CD4-positive, alpha-beta memory T cell (primary cell): ENCODE measurements at regions not wholly inside any gene's neighbourhood (a gene's known extent, or its start where the extent isn't known, plus 50 kb on each side); places are given as distances from the start of the nearest gene placed in this dataset.

Source experiments
- CTCF ChIA-PET: fragments of 350-600 bp; sonication (Branson Sonifier 250); formaldehyde crosslinking; loops from one replicate; lab custom pipeline; 2021; ENCODE audit warnings: inconsistent platforms; ENCODE audit not compliant: partially characterized antibody; lab: Charles Lee
- POLR2A ChIA-PET: fragments of 350-600 bp; sonication (Branson Sonifier 250); formaldehyde crosslinking; loops from one replicate; lab custom pipeline; 2021; ENCODE audit not compliant: partially characterized antibody; lab: Charles Lee
- DNase-seq, 5 donors: peaks; one replicate each; pipeline versions ENCODE4 v3.0.0 to v3.0.0-alpha.2; 2020 to 2022; ENCODE audit warnings: mixed read lengths in 1 of 5
- H3K27ac ChIP-seq: one replicate; pipeline ENCODE4 v1.7.0; 2013; ENCODE audit warnings: low read depth, low read length
- H3K27me3 ChIP-seq: 2 replicates; pipeline ENCODE4 v1.7.0; 2013; ENCODE audit warnings: mild to moderate bottlenecking, low read length, moderate library complexity; ENCODE audit not compliant: insufficient read depth
- H3K36me3 ChIP-seq: 2 replicates; pipeline ENCODE4 v1.7.0; 2013; ENCODE audit warnings: mild to moderate bottlenecking, low read length, moderate library complexity; ENCODE audit not compliant: insufficient read depth
- H3K4me1 ChIP-seq: 2 replicates; pipeline ENCODE4 v1.7.0; 2013; ENCODE audit warnings: mild to moderate bottlenecking, low read length, moderate library complexity; ENCODE audit not compliant: insufficient read depth
- H3K4me3 ChIP-seq, 2 donors: one replicate each; pipeline ENCODE4 v1.7.0; 2013; ENCODE audit warnings: low read length in 2 of 2, mild to moderate bottlenecking in 1 of 2
- H3K9me3 ChIP-seq, 2 donors: one replicate each; pipeline ENCODE4 v1.7.0; 2013; ENCODE audit warnings: low read length in 2 of 2, control low read depth in 1 of 2; ENCODE audit not compliant: control insufficient read depth in 1 of 2
- H3K27ac Mint-ChIP-seq, 7 donors: one replicate each; pipeline ENCODE4 v1.8.0; 2020 to 2021; ENCODE audit warnings: mixed read lengths in 7 of 7, mild to moderate bottlenecking in 6 of 7, inconsistent platforms in 3 of 7, moderate library complexity in 3 of 7
- H3K27me3 Mint-ChIP-seq, 2 donors: one replicate each; pipeline ENCODE4 v1.8.0; 2020 to 2021; ENCODE audit warnings: mixed read lengths in 2 of 2
- H3K36me3 Mint-ChIP-seq, 2 donors: one replicate each; pipeline ENCODE4 v1.8.0; 2020 to 2021; ENCODE audit warnings: mixed read lengths in 2 of 2, inconsistent platforms in 1 of 2, mild to moderate bottlenecking in 1 of 2
- H3K4me1 Mint-ChIP-seq, 4 donors: one replicate each; pipeline ENCODE4 v1.8.0; 2020 to 2021; ENCODE audit warnings: mixed read lengths in 4 of 4, mild to moderate bottlenecking in 1 of 4
- H3K4me3 Mint-ChIP-seq, 8 donors: one replicate each; pipeline ENCODE4 v1.8.0; 2020 to 2021; ENCODE audit warnings: mixed read lengths in 8 of 8, mild to moderate bottlenecking in 7 of 8, moderate library complexity in 6 of 8, inconsistent platforms in 3 of 8
- H3K9me3 Mint-ChIP-seq, 8 donors: one replicate each; pipeline ENCODE4 v1.8.0; 2020 to 2021; ENCODE audit warnings: mixed read lengths in 8 of 8, mild to moderate bottlenecking in 5 of 8, inconsistent platforms in 3 of 8, moderate library complexity in 1 of 8
- intact Hi-C: fragments of 100-400 bp; cut with micrococcal nuclease; formaldehyde crosslinking; loops from one replicate; pipeline ENCODE4 v1.15.1; 2023

DNA sequence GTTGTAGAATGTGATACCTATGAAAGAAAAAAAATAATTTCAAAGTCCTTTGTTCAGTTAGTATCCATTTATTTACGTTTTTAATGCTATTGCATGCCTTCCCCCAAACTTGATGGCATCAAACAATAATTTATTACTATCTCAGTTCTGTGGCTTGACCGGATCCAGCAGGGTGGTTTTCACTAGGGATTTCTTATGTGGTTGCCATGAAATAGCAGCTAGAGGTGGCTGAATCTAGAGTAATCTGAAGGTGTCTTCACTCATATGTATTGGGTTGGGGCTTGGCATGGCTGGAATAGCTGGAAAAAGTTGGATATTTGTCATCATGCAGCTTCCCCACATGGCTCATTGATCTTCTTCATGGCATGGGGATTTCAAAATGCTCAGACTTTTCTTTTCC is 619.3 kb upstream of the ZNF608 start:
- Mint-ChIP-seq H3K27ac (no peak overlapping the region), H3K4me1 (no peaks in the 10 kb centered on the region), H3K9me3 (peaks cover 0 to 10% (median 4%) of the 10 kb centered on the region in 8 donors), H3K27me3 (no peaks in the 10 kb centered on the region), H3K36me3 (no peaks in the 10 kb centered on the region), H3K4me3 (no peak overlapping the region)
- Histone ChIP-seq H3K4me3 (no peak overlapping the region), H3K4me1 (no peaks in the 10 kb centered on the region), H3K36me3 (no peaks in the 10 kb centered on the region), H3K27me3 (no peaks in the 10 kb centered on the region), H3K27ac (no peak overlapping the region), H3K9me3 (no peaks in the 10 kb centered on the region)
- intact Hi-C loops: no loop called here
- no peak for DNase-seq
- ChIA-PET CTCF (no interaction called here), POLR2A (no interaction called here)

DNA sequence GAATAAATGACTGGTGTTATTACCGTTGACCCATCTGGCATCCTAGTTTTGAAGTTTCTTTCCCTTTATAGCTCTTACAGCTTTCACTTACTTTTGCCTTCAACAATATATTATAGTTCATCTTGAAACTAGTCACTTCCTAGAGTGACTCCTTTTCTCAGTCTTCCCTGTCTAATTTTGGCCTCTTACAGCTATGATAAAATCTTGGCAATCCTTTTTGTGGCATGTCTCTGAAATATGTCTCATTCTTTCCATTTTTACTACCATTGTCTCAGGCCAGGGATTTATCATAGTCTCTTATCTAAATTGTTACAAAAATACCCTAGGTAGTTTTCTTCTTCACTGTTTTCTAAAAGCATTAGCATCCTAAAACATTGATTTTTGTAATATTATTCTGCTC is 621.3 kb upstream of the ZNF608 start:
- Histone ChIP-seq H3K4me3 (no peak overlapping the region), H3K36me3 (no peaks in the 10 kb centered on the region), H3K4me1 (no peaks in the 10 kb centered on the region), H3K27ac (no peak overlapping the region), H3K9me3 (no peaks in the 10 kb centered on the region), H3K27me3 (no peaks in the 10 kb centered on the region)
- POLR2A ChIA-PET: no interaction called here
- Mint-ChIP-seq H3K27ac (no peak overlapping the region), H3K27me3 (no peaks in the 10 kb centered on the region), H3K9me3 (peaks cover 0 to 10% (median 4%) of the 10 kb centered on the region in 8 donors), H3K4me1 (no peaks in the 10 kb centered on the region), H3K4me3 (no peak overlapping the region), H3K36me3 (no peaks in the 10 kb centered on the region)
- CTCF ChIA-PET: no interaction called here
- no peak for DNase-seq
- intact Hi-C loops: no loop called here

DNA sequence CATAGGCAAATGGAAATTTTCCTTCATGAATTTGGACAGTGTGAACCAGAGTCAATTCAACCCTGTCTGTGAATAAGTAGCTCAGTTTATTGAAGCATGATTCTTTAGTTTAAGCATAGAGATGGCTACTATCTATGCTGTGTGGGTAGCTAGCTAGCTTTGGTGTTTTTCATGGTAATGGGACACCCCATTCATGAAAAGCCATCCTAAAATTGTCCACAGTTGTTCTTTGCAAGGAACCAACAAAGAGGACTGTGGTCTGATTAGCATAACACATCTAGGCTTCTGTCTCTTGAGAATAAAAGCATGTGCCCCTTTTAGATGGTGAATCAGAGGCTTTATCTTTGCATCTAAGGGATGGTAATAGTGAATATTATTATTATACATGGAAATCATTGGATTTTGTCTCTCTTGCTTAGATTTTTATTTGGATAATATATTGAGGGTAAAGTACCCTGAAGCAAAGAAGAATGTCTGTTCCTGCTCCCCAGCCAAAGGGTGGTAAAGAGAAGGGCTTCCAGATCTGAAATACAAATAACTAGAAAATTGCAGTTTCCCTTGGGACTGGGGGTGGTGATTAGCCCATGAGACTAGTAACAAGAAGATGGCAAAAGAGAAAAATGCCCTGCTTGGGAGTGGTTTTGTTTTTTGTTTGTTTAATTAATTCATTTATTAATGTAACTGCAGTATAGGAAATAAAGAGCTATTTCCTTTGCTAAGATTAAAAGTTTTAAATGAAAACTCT is 624.2 kb upstream of the ZNF608 start:
- Histone ChIP-seq H3K9me3 (no peaks in the 10 kb centered on the region), H3K4me3 (no peak overlapping the region), H3K4me1 (no peaks in the 10 kb centered on the region), H3K36me3 (no peaks in the 10 kb centered on the region), H3K27me3 (no peaks in the 10 kb centered on the region), H3K27ac (no peak overlapping the region)
- peaks cover 0 to 9% (median 4%) of the 10 kb centered on the region in 8 donors for H3K9me3 Mint-ChIP-seq
- no peaks in the 10 kb centered on the region for H3K36me3 Mint-ChIP-seq
- DNase-seq: no peak
- CTCF ChIA-PET: no interaction called here
- intact Hi-C loops: no loop called here
- POLR2A ChIA-PET: no interaction called here
- no peaks in the 10 kb centered on the region for H3K4me1 Mint-ChIP-seq
- H3K4me3 Mint-ChIP-seq: no peak overlapping the region
- H3K27ac Mint-ChIP-seq: no peak overlapping the region
- no peaks in the 10 kb centered on the region for H3K27me3 Mint-ChIP-seq

DNA sequence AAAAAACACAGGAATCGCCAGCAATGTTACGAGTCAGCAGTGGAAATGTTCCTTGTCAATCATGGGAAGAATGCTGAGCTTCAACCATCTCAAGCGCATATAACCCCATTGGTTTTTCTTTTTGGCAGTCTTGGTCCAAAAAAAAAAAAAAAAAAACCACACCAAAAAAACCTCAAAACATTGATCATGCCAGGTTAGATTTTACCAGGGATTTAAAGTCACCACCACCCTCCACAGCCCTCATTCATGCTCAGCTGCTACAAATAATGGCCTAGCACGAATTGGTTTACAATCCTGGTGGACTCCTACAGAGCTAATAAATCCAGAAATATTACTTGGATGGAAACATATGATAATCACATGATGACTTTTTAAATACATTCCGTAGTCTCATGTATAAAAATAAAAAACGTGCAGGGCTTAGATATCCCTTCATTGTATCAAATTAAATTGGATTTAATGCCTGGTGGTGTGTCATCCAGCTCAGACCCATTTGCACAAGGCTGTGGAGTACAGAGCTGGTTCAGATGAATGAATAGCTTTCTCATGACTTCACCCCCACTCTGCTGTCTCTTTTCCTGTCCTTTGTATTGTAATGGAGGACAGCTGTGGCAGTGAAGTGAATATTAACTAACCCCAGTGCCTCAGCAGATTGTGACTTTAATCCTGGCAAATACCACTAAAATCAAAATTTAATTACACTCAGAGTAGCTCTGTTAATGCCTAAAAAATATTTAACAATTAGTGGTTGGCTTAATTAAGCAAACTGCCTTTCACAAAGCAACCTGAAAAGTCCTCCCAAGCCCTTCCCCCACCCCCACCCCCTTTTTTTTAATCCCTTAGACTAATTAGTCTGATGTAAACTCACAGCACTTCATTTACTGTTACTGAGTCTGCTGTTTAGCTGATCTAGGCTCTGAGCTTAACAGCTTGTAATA is 626.5 kb upstream of the ZNF608 start:
- no peaks in the 10 kb centered on the region for H3K36me3 ChIP-seq
- intact Hi-C loops: no loop called here
- no peaks in the 10 kb centered on the region for H3K4me1 ChIP-seq
- POLR2A ChIA-PET: no interaction called here
- no peaks in the 10 kb centered on the region for H3K27me3 Mint-ChIP-seq
- no peak overlapping the region for H3K4me3 Mint-ChIP-seq
- H3K4me1 Mint-ChIP-seq: no peaks in the 10 kb centered on the region
- CTCF ChIA-PET: interaction anchor here (0.7 to 0.9 kb wide), 2 partner anchors 15 to 28 kb away, joined by 3 read pairs; no protein-coding TSS in a partner anchor
- H3K27ac ChIP-seq: no peak overlapping the region
- no peaks in the 10 kb centered on the region for H3K27me3 ChIP-seq
- no peaks in the 10 kb centered on the region for H3K36me3 Mint-ChIP-seq
- no peaks in the 10 kb centered on the region for H3K9me3 ChIP-seq
- no peak overlapping the region for H3K4me3 ChIP-seq
- no peak overlapping the region for H3K27ac Mint-ChIP-seq
- H3K9me3 Mint-ChIP-seq: peaks cover 0 to 5% (median 2%) of the 10 kb centered on the region in 8 donors
- no peak for DNase-seq

DNA sequence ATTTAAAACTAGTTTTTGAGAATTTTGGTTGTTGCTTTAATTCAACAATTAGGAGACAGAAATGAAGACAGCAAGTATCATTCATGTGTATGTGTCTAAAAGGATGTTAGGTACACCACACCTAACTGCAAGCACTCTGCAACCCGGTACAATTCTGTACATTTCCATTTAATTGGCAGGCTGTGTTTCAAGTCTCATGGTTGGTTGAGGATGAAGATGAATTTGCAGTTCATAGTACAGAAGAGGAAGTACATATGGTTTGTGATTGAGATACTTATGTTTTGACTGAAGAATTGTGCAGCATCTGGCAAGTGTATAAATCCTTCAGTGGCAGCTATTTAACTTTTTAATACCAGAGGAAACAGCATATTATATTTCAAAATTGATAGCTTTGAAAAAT is 628.7 kb upstream of the ZNF608 start:
- H3K27me3 Mint-ChIP-seq: no peaks in the 10 kb centered on the region
- peaks cover 0 to 9% (median 2%) of the 10 kb centered on the region in 8 donors for H3K9me3 Mint-ChIP-seq
- ChIA-PET POLR2A (no interaction called here), CTCF (no interaction called here)
- Histone ChIP-seq H3K27ac (no peak overlapping the region), H3K4me1 (no peaks in the 10 kb centered on the region), H3K27me3 (no peaks in the 10 kb centered on the region), H3K9me3 (no peaks in the 10 kb centered on the region), H3K4me3 (no peak overlapping the region), H3K36me3 (no peaks in the 10 kb centered on the region)
- no peak overlapping the region for H3K27ac Mint-ChIP-seq
- no peaks in the 10 kb centered on the region for H3K36me3 Mint-ChIP-seq
- H3K4me1 Mint-ChIP-seq: no peaks in the 10 kb centered on the region
- no peak for DNase-seq
- intact Hi-C loops: no loop called here
- no peak overlapping the region for H3K4me3 Mint-ChIP-seq

DNA sequence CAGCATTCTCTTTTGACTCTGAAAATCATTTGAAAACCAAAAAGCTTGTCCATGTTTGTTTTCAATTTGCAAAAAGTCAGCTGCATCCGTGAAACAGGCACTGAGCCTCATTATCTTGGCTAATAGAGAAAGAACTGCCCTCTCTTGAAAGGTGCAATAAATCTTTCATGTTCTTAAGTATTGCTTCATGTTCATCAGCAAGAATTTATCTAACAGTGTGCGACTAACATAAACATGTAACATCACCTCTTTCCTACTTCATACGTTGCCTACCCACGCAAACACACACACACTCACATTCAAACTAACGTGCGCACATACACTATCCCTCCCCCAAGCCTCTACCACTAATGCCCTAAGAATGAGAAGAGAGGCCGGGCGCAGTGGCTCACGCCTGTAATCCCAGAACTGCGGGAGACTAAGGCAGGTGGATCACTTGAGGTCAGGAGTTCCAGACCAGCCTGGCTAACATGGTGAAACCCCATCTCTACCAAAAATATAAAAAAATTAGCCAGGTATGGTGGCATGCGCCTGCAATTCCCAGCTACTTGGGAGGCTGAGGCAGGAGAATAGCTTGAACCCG is 629.7 kb upstream of the ZNF608 start:
- H3K27me3 ChIP-seq: no peaks in the 10 kb centered on the region
- H3K27me3 Mint-ChIP-seq: no peaks in the 10 kb centered on the region
- no peaks in the 10 kb centered on the region for H3K4me1 ChIP-seq
- H3K9me3 Mint-ChIP-seq: peaks cover 0 to 9% (median 2%) of the 10 kb centered on the region in 8 donors
- H3K4me3 ChIP-seq: no peak overlapping the region
- H3K27ac Mint-ChIP-seq: no peak overlapping the region
- H3K36me3 Mint-ChIP-seq: no peaks in the 10 kb centered on the region
- no peak overlapping the region for H3K4me3 Mint-ChIP-seq
- ChIA-PET CTCF (no interaction called here), POLR2A (no interaction called here)
- H3K4me1 Mint-ChIP-seq: no peaks in the 10 kb centered on the region
- intact Hi-C loops: no loop called here
- no peaks in the 10 kb centered on the region for H3K9me3 ChIP-seq
- no peak for DNase-seq
- no peak overlapping the region for H3K27ac ChIP-seq
- no peaks in the 10 kb centered on the region for H3K36me3 ChIP-seq

DNA sequence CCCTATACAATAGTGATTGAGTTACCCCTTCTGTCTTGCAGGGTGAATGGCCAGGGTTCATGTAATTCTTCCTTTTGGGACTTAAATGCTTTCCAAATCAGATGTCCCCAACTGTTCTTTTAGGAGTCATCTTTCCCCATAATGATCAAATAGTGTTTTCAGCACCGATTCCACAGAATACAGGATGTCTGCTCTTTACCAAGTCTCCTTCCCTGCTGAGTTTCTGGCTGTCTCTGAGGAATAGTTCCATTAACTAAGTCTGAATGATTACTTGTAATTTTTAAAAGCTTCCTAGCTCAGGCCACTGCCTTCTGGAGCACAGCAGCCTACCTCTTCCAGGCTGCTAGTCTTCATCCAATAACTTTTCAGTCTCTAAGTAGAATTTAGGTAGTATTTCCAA is 630.7 kb upstream of the ZNF608 start:
- no peaks in the 10 kb centered on the region for H3K4me1 Mint-ChIP-seq
- ChIA-PET CTCF (no interaction called here), POLR2A (no interaction called here)
- H3K9me3 ChIP-seq: no peaks in the 10 kb centered on the region
- peaks cover 0 to 10% (median 2%) of the 10 kb centered on the region in 8 donors for H3K9me3 Mint-ChIP-seq
- intact Hi-C loops: no loop called here
- no peaks in the 10 kb centered on the region for H3K4me1 ChIP-seq
- no peaks in the 10 kb centered on the region for H3K36me3 Mint-ChIP-seq
- DNase-seq: no peak
- no peak overlapping the region for H3K4me3 ChIP-seq
- H3K27ac Mint-ChIP-seq: no peak overlapping the region
- no peaks in the 10 kb centered on the region for H3K27me3 Mint-ChIP-seq
- no peaks in the 10 kb centered on the region for H3K36me3 ChIP-seq
- H3K4me3 Mint-ChIP-seq: no peak overlapping the region
- H3K27me3 ChIP-seq: no peaks in the 10 kb centered on the region
- no peak overlapping the region for H3K27ac ChIP-seq
